GM18519 (cell line): ENCODE measurements at regions not wholly inside any gene's neighbourhood (a gene's known extent, or its start where the extent isn't known, plus 50 kb on each side); places are given as distances from the start of the nearest gene placed in this dataset.

Experiments
- ATAC-seq: cut with Tn5 transposase; IDR thresholded peaks from one replicate; pipeline ENCODE4 v1.9.1; 2021; ENCODE audit warnings: mild to moderate bottlenecking, moderate library complexity; ENCODE audit not compliant: unreplicated experiment, low FRiP score

- no peak for ATAC-seq
Observed at GRCh38 chr3:124609402-124609801, 120.8 kb upstream of the UMPS start.

- ATAC-seq, result no peak
Observed at GRCh38 chr3:124610130-124610529, 120.1 kb upstream of the UMPS start.

DNA sequence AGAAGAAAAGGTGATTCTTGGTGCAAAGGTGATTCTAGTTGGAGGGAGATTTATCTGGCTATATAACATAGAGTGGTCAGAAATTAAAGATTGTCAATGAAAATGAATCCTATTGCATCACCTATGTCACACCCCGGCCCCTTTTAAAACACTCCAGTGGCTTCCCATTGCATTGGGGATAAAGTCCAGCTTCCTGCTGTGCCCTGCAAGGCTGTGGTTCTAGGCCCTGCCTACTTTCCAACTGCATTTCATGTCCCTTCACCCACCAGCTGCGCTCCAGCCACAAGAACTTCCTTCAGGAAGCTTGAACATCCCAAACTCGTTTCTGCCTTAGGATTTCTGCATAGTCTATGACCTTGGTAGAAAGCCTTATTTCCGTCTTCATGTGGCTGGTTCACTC is 118.7 kb upstream of the UMPS start:
- ATAC-seq, result no peak

DNA sequence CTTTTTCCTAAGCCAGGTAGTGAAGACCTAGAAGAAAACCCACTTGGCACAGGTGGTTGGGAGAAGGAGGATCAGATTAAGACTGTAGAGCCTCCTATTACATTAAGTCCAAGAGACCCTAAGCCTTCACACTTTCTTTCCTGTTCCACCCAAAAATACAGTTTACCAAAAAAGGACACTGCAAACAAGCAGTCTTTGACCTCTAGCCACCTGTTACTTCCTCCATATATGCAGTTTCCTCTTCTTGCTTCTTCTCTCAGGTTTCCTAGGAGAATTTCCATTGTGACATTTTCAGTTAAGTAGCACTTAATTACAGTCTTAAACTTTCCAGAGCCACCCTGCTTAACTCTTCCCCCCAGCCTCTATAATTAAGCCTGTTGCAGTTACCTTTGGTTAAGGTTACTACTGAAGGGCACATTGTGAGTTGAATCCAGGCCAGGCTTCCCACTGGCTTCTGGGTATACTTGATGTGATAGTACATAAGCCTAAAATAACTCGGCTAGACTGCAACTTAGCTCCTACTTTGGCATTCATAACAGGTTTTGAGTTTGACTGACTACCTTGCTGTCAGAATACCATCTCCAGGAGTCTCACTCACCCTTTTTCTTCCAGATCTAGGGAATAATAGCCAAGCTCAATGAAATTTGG is 114.2 kb upstream of the UMPS start:
- no peak for ATAC-seq

DNA sequence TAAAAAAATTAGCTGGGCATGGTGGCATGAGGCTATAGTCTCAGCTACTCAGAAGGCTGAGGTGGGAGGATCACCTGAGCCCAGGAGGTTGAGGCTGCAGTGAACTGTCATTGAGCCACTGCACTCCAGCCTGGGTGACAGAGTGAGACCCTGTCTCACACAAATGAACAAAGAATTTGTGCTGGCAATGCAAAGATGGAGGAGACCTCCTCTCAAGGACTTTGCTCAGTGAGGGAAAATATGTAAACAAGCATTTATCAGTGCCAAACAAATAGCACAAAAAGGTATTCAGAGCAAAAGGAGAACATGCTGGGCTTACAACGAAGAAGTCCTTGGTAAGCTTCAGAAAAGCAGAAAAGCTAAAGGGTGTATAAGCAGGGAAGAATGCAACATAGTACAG is 113.1 kb upstream of the UMPS start:
- ATAC-seq, result no peak

DNA sequence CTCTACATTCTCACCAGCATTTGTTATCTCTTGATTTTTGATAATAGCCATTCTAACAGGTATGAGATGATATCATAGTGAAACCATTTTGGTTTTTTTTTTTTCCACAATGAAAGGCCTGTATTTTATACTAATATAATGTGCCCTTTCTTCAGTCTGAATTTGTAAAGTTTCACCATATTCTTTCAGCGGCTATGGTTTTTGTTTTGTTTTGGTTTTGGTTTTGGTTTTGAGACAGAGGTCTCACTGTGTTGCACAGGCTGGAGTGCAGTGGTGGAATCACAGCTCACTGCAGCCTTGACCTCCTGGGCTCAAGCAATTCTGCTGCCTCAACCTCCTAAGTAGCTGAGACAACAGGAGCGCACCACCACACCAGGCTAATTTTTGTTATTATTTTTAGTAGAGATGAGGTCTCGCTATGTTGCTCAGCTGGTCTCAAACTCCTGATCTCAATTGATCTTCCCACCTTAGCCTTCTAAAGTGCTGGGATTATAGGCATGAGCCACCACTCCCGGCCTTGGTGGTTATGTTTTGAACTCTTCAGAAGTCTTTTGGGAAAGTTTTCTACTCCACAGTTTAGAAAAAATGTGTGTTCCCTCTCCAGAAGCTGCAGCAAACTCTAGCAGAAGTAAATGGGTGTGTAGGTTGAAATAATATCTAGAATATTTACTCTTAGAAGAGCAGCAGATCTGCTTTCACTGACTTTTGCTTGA is 110.2 kb upstream of the UMPS start:
- no peak for ATAC-seq

DNA sequence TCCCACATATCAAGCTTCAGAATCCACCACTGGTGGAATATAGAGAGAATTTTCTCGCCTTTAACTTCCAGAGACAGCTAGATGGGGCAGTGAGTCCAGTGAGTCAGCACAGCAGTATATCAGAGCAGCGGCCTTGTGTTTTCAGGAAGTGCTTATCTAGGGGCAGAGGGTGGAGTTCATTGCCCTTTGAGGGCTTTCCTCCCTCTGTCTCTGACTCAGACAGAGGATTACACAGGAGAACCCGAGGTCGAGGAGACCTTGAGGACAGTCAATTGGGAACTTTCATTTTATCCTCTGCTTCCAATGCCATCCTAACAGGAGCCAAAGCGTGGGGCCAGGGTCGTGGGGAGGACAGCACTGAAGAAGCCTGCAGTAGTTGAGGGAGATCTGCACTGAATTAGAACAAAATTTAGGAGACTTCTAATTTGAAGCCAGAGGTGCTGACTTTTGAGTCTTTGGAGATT is 109.6 kb upstream of the UMPS start:
- ATAC-seq, result no peak

- ATAC-seq, result no peak
Observed at GRCh38 chr3:124621498-124621897, 108.8 kb upstream of the UMPS start.

DNA sequence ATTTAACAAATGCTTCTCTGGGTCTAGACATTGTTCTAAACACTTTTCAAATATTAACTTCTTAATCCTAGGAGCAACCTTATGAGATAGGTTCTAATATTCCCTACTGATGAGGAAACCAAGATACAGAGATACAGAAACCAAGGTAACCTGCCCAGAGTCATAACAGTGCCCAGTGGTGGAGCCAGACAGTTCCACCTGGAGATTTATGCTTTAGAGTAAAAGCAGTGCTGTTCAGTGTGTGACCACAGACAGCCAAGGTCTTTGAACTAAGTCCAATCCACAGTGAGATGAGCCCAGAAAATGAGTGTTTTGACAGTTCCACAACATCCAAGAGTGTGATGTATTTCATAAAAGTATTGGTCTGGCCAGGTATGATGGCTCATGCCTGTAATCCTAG is 105.2 kb upstream of the UMPS start:
- ATAC-seq, result no peak

- no peak for ATAC-seq
Observed at GRCh38 chr3:124627501-124627908, 102.7 kb upstream of the UMPS start.

DNA sequence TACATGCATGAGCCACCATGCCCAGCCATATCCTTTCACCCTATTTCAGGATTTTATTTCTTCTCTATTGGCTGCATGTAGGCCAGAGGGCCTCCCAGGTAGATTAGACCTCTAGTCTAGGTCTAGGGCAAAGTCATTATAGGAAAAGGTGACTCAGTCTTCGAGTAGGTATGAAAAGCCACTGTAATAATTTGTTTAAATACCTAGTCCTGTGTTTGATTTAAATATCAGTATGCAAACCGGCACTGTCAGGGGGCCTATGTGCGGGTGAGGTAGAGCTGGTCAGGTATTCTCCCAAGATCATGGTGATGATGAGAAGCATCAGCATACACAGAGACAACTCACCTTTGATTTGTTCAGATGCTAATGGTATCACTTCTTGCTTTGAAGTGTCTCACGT is 101.4 kb upstream of the UMPS start:
- ATAC-seq, result no peak

- ATAC-seq, result no peak
Observed at GRCh38 chr3:124629497-124629896, 100.8 kb upstream of the UMPS start.

- no peak for ATAC-seq
Observed at GRCh38 chr3:124630960-124631359, 99.3 kb upstream of the UMPS start.

DNA sequence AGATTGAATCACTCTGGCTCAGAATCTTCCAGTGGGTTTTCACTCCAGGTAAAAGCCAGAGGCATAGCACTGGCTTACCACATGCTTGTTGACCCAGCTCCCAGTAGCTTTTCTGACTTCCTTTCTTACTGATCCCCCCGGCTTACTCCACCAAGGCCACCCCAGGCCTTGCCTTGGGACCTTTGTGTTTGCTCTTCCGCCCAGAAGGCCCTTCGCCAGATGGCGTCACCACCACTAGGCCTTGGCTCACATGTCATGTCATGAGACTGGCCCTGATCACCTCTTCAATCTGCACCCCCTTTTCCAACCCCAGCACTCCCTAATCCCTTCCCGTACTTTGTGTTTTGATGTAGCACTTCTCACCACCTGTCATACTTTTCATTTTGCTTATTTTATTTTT is 98.5 kb upstream of the UMPS start:
- no peak for ATAC-seq

- no peak for ATAC-seq
Observed at GRCh38 chr3:124632566-124633140, 97.6 kb upstream of the UMPS start.

DNA sequence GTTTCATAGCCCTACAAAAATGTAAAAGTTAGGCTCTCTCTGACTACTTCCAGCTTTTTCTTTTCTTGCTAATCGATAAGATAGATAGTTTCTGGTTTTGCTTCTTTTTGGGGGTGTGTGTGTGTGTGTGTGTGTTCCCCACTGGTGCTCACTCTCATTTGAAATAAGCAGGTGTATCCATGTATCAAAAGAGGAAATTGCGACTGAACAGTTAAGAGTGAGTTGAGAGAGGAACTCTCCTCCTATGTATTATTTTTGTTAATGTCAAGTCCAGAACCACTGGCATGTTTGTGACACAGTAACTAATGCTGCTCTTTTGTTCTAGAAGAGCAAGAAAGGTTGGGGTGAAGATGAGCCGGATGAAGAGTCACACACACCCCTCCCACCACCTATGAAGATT is 96.7 kb upstream of the UMPS start:
- no peak for ATAC-seq

GRCh38 chr3:124634210-124635168 is 95.8 kb upstream of the UMPS start:
- ATAC-seq, result no peak

DNA sequence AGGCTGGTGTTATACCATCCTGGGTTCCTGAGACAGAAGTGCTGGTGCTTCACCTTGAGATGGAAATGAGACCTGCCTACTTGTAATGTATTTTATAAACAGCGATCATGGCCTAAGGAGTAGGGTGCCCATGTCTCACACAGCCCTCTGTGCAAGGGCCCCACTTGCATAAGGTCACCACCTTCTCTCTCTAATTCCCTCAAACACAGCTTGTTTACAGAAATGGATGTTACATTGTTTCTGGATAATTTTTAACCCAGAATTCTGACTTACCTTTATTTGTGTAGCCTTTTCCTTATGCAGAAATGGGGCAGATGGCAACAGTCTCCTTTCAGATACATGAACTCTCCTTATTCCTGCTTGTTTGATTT is 95.1 kb upstream of the UMPS start:
- no peak for ATAC-seq

- ATAC-seq, result no peak
Observed at GRCh38 chr3:124636101-124636862, 94.0 kb upstream of the UMPS start.

GRCh38 chr3:124636863-124637296 is 93.4 kb upstream of the UMPS start:
- no peak for ATAC-seq
